ENCODE measurements at regions not wholly inside any gene's neighbourhood (a gene's known extent, or its start where the extent isn't known, plus 50 kb on each side); places are given as distances from the start of the nearest gene placed in this dataset.

- no peaks in the 10 kb centered on the region for H3K4me1 Mint-ChIP-seq (ENCODE audit: low read depth, unreplicated experiment)
- H3K36me3 ChIP-seq (ENCODE audit: insufficient read depth, low read length): no peaks in the 10 kb centered on the region
- no peaks in the 10 kb centered on the region for H4K20me1 ChIP-seq (ENCODE audit: insufficient read depth, low read length)
- no peaks in the 10 kb centered on the region for H3K79me2 ChIP-seq (ENCODE audit: insufficient read depth, low read length)
- no peak overlapping the region for H2AFZ ChIP-seq (ENCODE audit: low read depth, low read length)
- H3K4me1 ChIP-seq (ENCODE audit: insufficient read depth, low read length): no peaks in the 10 kb centered on the region
- H3K9me3 Mint-ChIP-seq (ENCODE audit: unreplicated experiment): no peaks in the 10 kb centered on the region
- no peaks in the 10 kb centered on the region for H3K36me3 Mint-ChIP-seq (ENCODE audit: low read depth, unreplicated experiment)
- H3K4me3 Mint-ChIP-seq (ENCODE audit: unreplicated experiment): no peak overlapping the region
- DNase-seq (ENCODE audit: low read depth) (no peak), FAIRE-seq (no peak)
- no peak overlapping the region for H3K4me2 ChIP-seq (ENCODE audit: low read length)
- H3K4me3 ChIP-seq (ENCODE audit: insufficient read depth, low read depth, low read length): no peak overlapping the region
- peaks cover 4% of the 10 kb centered on the region for H3K27me3 ChIP-seq (ENCODE audit: insufficient read depth, low read length)
- TF ChIP-seq, protein P1, sequence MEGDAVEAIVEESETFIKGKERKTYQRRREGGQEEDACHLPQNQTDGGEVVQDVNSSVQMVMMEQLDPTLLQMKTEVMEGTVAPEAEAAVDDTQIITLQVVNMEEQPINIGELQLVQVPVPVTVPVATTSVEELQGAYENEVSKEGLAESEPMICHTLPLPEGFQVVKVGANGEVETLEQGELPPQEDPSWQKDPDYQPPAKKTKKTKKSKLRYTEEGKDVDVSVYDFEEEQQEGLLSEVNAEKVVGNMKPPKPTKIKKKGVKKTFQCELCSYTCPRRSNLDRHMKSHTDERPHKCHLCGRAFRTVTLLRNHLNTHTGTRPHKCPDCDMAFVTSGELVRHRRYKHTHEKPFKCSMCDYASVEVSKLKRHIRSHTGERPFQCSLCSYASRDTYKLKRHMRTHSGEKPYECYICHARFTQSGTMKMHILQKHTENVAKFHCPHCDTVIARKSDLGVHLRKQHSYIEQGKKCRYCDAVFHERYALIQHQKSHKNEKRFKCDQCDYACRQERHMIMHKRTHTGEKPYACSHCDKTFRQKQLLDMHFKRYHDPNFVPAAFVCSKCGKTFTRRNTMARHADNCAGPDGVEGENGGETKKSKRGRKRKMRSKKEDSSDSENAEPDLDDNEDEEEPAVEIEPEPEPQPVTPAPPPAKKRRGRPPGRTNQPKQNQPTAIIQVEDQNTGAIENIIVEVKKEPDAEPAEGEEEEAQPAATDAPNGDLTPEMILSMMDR (IDR thresholded peaks at IDR 0.05; ENCODE audit: insufficient read depth, low read depth, low read length): no peak
- TF ChIP-seq EZH2 (IDR thresholded peaks at IDR 0.05; ENCODE audit: insufficient read depth, low read length): no peak
- H3K27ac Mint-ChIP-seq (ENCODE audit: unreplicated experiment): no peak overlapping the region
- H3K9me3 ChIP-seq (ENCODE audit: insufficient read depth, low read depth, low read length): no peaks in the 10 kb centered on the region
- H3K27ac ChIP-seq (ENCODE audit: low read depth, low read length): no peak overlapping the region
- H3K27me3 Mint-ChIP-seq (ENCODE audit: low read depth, unreplicated experiment): peaks cover 90% of the 10 kb centered on the region
- no peak overlapping the region for H3K9ac ChIP-seq (ENCODE audit: low read length)
Observed at GRCh38 chr11:45543081-45543480, 122.3 kb downstream of the CHST1 start.

GRCh38 chr11:45541693-45542434, 123.6 kb downstream of the CHST1 start:
- Histone ChIP-seq H3K27me3 (ENCODE audit: insufficient read depth, low read length) (peaks cover 4% of the 10 kb centered on the region), H3K9ac (ENCODE audit: low read length) (no peak overlapping the region), H2AFZ (ENCODE audit: low read depth, low read length) (no peak overlapping the region), H3K36me3 (ENCODE audit: insufficient read depth, low read length) (no peaks in the 10 kb centered on the region), H3K4me3 (ENCODE audit: insufficient read depth, low read depth, low read length) (no peak overlapping the region), H3K4me2 (ENCODE audit: low read length) (no peak overlapping the region), H4K20me1 (ENCODE audit: insufficient read depth, low read length) (no peaks in the 10 kb centered on the region), H3K27ac (ENCODE audit: low read depth, low read length) (no peak overlapping the region), H3K79me2 (ENCODE audit: insufficient read depth, low read length) (no peaks in the 10 kb centered on the region), H3K4me1 (ENCODE audit: insufficient read depth, low read length) (no peaks in the 10 kb centered on the region), H3K9me3 (ENCODE audit: insufficient read depth, low read depth, low read length) (no peaks in the 10 kb centered on the region)
- H3K9me3 Mint-ChIP-seq (ENCODE audit: unreplicated experiment): no peaks in the 10 kb centered on the region
- no peak for FAIRE-seq
- peaks cover 2% of the 10 kb centered on the region for H3K4me1 Mint-ChIP-seq (ENCODE audit: low read depth, unreplicated experiment)
- H3K36me3 Mint-ChIP-seq (ENCODE audit: low read depth, unreplicated experiment): no peaks in the 10 kb centered on the region
- DNase-seq (ENCODE audit: low read depth): no peak
- no peak overlapping the region for H3K4me3 Mint-ChIP-seq (ENCODE audit: unreplicated experiment)
- no peak for TF ChIP-seq EZH2 (IDR thresholded peaks at IDR 0.05; ENCODE audit: insufficient read depth, low read length)
- TF ChIP-seq, protein P1 (IDR thresholded peaks at IDR 0.05; ENCODE audit: insufficient read depth, low read depth, low read length): no peak
- no peak overlapping the region for H3K27ac Mint-ChIP-seq (ENCODE audit: unreplicated experiment)
- H3K27me3 Mint-ChIP-seq (ENCODE audit: low read depth, unreplicated experiment): peaks cover 92% of the 10 kb centered on the region

- no peaks in the 10 kb centered on the region for H3K79me2 ChIP-seq (ENCODE audit: insufficient read depth, low read length)
- FAIRE-seq (no peak), DNase-seq (ENCODE audit: low read depth) (no peak)
- H3K4me3 ChIP-seq (ENCODE audit: insufficient read depth, low read depth, low read length): no peak overlapping the region
- no peaks in the 10 kb centered on the region for H3K4me1 ChIP-seq (ENCODE audit: insufficient read depth, low read length)
- peaks cover 2% of the 10 kb centered on the region for H3K4me1 Mint-ChIP-seq (ENCODE audit: low read depth, unreplicated experiment)
- no peaks in the 10 kb centered on the region for H3K27me3 ChIP-seq (ENCODE audit: insufficient read depth, low read length)
- no peaks in the 10 kb centered on the region for H3K9me3 Mint-ChIP-seq (ENCODE audit: unreplicated experiment)
- H4K20me1 ChIP-seq (ENCODE audit: insufficient read depth, low read length): no peaks in the 10 kb centered on the region
- H3K4me3 Mint-ChIP-seq (ENCODE audit: unreplicated experiment): no peak overlapping the region
- TF ChIP-seq, protein P1 (IDR thresholded peaks at IDR 0.05; ENCODE audit: insufficient read depth, low read depth, low read length): no peak
- no peak for TF ChIP-seq EZH2 (IDR thresholded peaks at IDR 0.05; ENCODE audit: insufficient read depth, low read length)
- H3K9me3 ChIP-seq (ENCODE audit: insufficient read depth, low read depth, low read length): no peaks in the 10 kb centered on the region
- no peak overlapping the region for H3K9ac ChIP-seq (ENCODE audit: low read length)
- H3K36me3 Mint-ChIP-seq (ENCODE audit: low read depth, unreplicated experiment): no peaks in the 10 kb centered on the region
- H3K27ac ChIP-seq (ENCODE audit: low read depth, low read length): no peak overlapping the region
- no peaks in the 10 kb centered on the region for H3K36me3 ChIP-seq (ENCODE audit: insufficient read depth, low read length)
- no peak overlapping the region for H2AFZ ChIP-seq (ENCODE audit: low read depth, low read length)
- H3K27ac Mint-ChIP-seq (ENCODE audit: unreplicated experiment): no peak overlapping the region
- H3K27me3 Mint-ChIP-seq (ENCODE audit: low read depth, unreplicated experiment): peaks cover 87% of the 10 kb centered on the region
- no peak overlapping the region for H3K4me2 ChIP-seq (ENCODE audit: low read length)
Observed at GRCh38 chr11:45538939-45539338, 126.5 kb downstream of the CHST1 start.
